ENCODE measurements at regions not wholly inside any gene's neighbourhood (a gene's known extent, or its start where the extent isn't known, plus 50 kb on each side); places are given as distances from the start of the nearest gene placed in this dataset.

- no peaks in the 10 kb centered on the region for H3K36me3 ChIP-seq (ENCODE audit: control insufficient read depth in 4 of 4, insufficient read depth in 3 of 4, low read depth in 1 of 4, low read length in 3 of 4)
- no peak overlapping the region for H3K9ac ChIP-seq (ENCODE audit: low read depth in 1 of 2, low read length in 2 of 2)
- peaks cover 0 to 4% (median 2%) of the 10 kb centered on the region in 4 donors for H3K4me1 ChIP-seq (ENCODE audit: control insufficient read depth in 4 of 4, insufficient read depth in 4 of 4, low read length in 3 of 4)
- DNase-seq (ENCODE audit: low spot score), result no peak
- TF ChIP-seq EGR1 (IDR thresholded peaks at IDR 0.05; ENCODE audit: low read depth in 2 of 2) (no peak), TAF1 (conservative IDR thresholded peaks at IDR 0.05) (no peak), JUND (IDR thresholded peaks at IDR 0.05) (no peak), REST (IDR thresholded peaks at IDR 0.05) (no peak), HNF4G (IDR thresholded peaks at IDR 0.05) (no peak), FOXA1 (IDR thresholded peaks at IDR 0.05) (no peak), HNF4A (conservative IDR thresholded peaks at IDR 0.05) (no peak), SP1 (IDR thresholded peaks at IDR 0.05) (no peak), NR2F2 (IDR thresholded peaks at IDR 0.05) (no peak), CTCF (IDR thresholded peaks at IDR 0.05; ENCODE audit: low read depth, low read length, missing input control) (no peak), ZBTB33 (IDR thresholded peaks at IDR 0.05) (no peak), RXRA (IDR thresholded peaks at IDR 0.05) (no peak), GABPA (IDR thresholded peaks at IDR 0.05 in 1 of 2, conservative IDR thresholded peaks at IDR 0.05 in 1 of 2) (no peak), RAD21 (IDR thresholded peaks at IDR 0.05) (no peak), FOXA2 (IDR thresholded peaks at IDR 0.05) (no peak), MAX (IDR thresholded peaks at IDR 0.05) (no peak), YY1 (IDR thresholded peaks at IDR 0.05) (no peak), ATF3 (IDR thresholded peaks at IDR 0.05) (no peak)
- no peaks in the 10 kb centered on the region for H3K9me3 ChIP-seq (ENCODE audit: control insufficient read depth in 4 of 4, low read length in 3 of 4)
- no peaks in the 10 kb centered on the region for H3K27me3 ChIP-seq (ENCODE audit: control insufficient read depth in 4 of 4, insufficient read depth in 4 of 4, low read length in 3 of 4)
- 95% methylated on average over 8 of the region's 8 CpGs for WGBS
- no peak overlapping the region for H3K4me3 ChIP-seq (ENCODE audit: low read depth in 1 of 3, low read length in 3 of 3)
- no peak overlapping the region for H3K27ac ChIP-seq (ENCODE audit: low read depth in 1 of 2, low read length in 2 of 2)
Measured at GRCh38 chr17:71846561-71847110, 274.2 kb upstream of the SOX9 start.

All from liver (tissue), 8 donors.